ENCODE measurements at regions not wholly inside any gene's neighbourhood (a gene's known extent, or its start where the extent isn't known, plus 50 kb on each side); places are given as distances from the start of the nearest gene placed in this dataset.

- TF ChIP-seq MAX (IDR thresholded peaks at IDR 0.05) = no peak
- TF ChIP-seq ZBTB7A (IDR thresholded peaks at IDR 0.05; ENCODE audit: low read depth) = no peak
- no peak for TF ChIP-seq CREB1 (IDR thresholded peaks at IDR 0.05; ENCODE audit: low read depth)
- TF ChIP-seq TAF1 (IDR thresholded peaks at IDR 0.05; ENCODE audit: low read depth) = no peak
- TF ChIP-seq YY1 (IDR thresholded peaks at IDR 0.05; ENCODE audit: low read depth) = no peak
- no peak for TF ChIP-seq FOXM1 (IDR thresholded peaks at IDR 0.05; ENCODE audit: borderline replicate concordance, low read depth)
- TF ChIP-seq, protein P1, sequence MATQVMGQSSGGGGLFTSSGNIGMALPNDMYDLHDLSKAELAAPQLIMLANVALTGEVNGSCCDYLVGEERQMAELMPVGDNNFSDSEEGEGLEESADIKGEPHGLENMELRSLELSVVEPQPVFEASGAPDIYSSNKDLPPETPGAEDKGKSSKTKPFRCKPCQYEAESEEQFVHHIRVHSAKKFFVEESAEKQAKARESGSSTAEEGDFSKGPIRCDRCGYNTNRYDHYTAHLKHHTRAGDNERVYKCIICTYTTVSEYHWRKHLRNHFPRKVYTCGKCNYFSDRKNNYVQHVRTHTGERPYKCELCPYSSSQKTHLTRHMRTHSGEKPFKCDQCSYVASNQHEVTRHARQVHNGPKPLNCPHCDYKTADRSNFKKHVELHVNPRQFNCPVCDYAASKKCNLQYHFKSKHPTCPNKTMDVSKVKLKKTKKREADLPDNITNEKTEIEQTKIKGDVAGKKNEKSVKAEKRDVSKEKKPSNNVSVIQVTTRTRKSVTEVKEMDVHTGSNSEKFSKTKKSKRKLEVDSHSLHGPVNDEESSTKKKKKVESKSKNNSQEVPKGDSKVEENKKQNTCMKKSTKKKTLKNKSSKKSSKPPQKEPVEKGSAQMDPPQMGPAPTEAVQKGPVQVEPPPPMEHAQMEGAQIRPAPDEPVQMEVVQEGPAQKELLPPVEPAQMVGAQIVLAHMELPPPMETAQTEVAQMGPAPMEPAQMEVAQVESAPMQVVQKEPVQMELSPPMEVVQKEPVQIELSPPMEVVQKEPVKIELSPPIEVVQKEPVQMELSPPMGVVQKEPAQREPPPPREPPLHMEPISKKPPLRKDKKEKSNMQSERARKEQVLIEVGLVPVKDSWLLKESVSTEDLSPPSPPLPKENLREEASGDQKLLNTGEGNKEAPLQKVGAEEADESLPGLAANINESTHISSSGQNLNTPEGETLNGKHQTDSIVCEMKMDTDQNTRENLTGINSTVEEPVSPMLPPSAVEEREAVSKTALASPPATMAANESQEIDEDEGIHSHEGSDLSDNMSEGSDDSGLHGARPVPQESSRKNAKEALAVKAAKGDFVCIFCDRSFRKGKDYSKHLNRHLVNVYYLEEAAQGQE (IDR thresholded peaks at IDR 0.05; ENCODE audit: low read depth) = no peak
- no peak for TF ChIP-seq USF1 (IDR thresholded peaks at IDR 0.05)
- no peak for TF ChIP-seq CEBPB (IDR thresholded peaks at IDR 0.05)
- TF ChIP-seq RAD21 (IDR thresholded peaks at IDR 0.05; ENCODE audit: low read depth) = no peak
- TF ChIP-seq EP300 (IDR thresholded peaks at IDR 0.05; ENCODE audit: borderline replicate concordance) = no peak
- no peak for TF ChIP-seq NFIC (IDR thresholded peaks at IDR 0.05)
- TF ChIP-seq EGR1 (IDR thresholded peaks at IDR 0.05) = no peak
Observed at GRCh38 chrX:39726771-39727170, 371.0 kb downstream of the BCOR start.

Data from Ishikawa (cell line).